ENCODE measurements at regions not wholly inside any gene's neighbourhood (a gene's known extent, or its start where the extent isn't known, plus 50 kb on each side); places are given as distances from the start of the nearest gene placed in this dataset.

DNA sequence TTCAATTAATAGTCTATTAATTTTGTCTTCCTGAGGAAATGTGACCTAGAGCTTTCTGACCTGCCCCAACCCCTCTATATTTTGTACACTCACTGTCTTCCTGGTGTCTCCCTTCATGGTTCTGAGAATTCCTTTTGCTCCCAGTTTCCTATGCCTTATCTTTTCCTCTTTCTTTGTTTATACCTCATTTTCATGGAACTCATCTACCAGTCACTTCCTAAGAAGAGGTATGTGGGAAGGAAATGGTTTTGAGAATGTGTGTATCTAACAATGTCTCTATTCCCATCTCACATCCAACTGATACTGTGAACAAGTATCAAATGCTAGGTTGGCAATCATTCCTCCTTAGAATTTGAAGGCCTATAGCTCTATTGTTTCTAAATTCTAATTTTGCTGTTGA, 245.1 kb upstream of the EGLN3 start:
- no peaks in the 10 kb centered on the region for H3K9me3 ChIP-seq
- intact Hi-C loops (cut with DNase I): no loop called here
- no peaks in the 10 kb centered on the region for H3K27me3 ChIP-seq
- no peak overlapping the region for H3K4me3 ChIP-seq
- no peaks in the 10 kb centered on the region for H3K36me3 ChIP-seq
- no peak for DNase-seq
- no peak overlapping the region for H3K27ac ChIP-seq
- H3K4me1 ChIP-seq: no peaks in the 10 kb centered on the region
- TF ChIP-seq POLR2A (IDR thresholded peaks at IDR 0.05): no peak
- TF ChIP-seq POLR2AphosphoS5 (IDR thresholded peaks at IDR 0.05): no peak
- no peak for TF ChIP-seq EP300 (IDR thresholded peaks at IDR 0.05)

- no peaks in the 10 kb centered on the region for H3K36me3 ChIP-seq
- no peaks in the 10 kb centered on the region for H3K4me1 ChIP-seq
- no peak overlapping the region for H3K4me3 ChIP-seq
These were observed 239.8 kb upstream of the EGLN3 start for GRCh38 chr14:34190717-34191116.

DNA sequence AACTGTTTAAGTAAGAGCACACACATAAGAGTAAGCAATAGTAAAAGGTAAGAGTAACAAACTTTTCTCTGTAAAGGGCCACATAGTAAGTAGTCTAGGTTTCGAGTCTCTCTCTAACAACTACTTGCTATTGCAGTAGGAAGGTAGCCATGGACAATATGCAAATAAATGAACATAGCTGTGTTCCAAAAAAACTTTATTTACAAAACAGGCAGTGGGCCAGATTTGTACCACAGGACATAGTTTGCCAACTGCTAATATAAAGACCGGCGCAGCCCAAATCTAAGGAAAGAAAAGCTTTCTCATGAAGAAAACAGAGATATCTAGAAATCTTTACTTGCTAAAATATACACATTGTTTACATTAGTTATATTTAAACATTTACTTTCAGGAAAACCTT, 239.0 kb upstream of the EGLN3 start:
- Histone ChIP-seq H3K27ac (no peak overlapping the region), H3K36me3 (no peaks in the 10 kb centered on the region), H3K4me1 (no peaks in the 10 kb centered on the region), H3K27me3 (no peaks in the 10 kb centered on the region), H3K4me3 (no peak overlapping the region), H3K9me3 (no peaks in the 10 kb centered on the region)
- intact Hi-C loops (cut with DNase I): no loop called here
- 95 to 96% methylated on average over 3 of the region's 3 CpGs for WGBS, 2 donors
- DNase-seq: no peak
- TF ChIP-seq, protein P1, sequence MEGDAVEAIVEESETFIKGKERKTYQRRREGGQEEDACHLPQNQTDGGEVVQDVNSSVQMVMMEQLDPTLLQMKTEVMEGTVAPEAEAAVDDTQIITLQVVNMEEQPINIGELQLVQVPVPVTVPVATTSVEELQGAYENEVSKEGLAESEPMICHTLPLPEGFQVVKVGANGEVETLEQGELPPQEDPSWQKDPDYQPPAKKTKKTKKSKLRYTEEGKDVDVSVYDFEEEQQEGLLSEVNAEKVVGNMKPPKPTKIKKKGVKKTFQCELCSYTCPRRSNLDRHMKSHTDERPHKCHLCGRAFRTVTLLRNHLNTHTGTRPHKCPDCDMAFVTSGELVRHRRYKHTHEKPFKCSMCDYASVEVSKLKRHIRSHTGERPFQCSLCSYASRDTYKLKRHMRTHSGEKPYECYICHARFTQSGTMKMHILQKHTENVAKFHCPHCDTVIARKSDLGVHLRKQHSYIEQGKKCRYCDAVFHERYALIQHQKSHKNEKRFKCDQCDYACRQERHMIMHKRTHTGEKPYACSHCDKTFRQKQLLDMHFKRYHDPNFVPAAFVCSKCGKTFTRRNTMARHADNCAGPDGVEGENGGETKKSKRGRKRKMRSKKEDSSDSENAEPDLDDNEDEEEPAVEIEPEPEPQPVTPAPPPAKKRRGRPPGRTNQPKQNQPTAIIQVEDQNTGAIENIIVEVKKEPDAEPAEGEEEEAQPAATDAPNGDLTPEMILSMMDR (IDR thresholded peaks at IDR 0.05): no peak
- TF ChIP-seq EP300 (IDR thresholded peaks at IDR 0.05) (no peak), POLR2A (IDR thresholded peaks at IDR 0.05) (no peak), POLR2AphosphoS5 (IDR thresholded peaks at IDR 0.05) (no peak)

More at GRCh38 chr14:34190717-34191116, 239.8 kb upstream of the EGLN3 start:
- Histone ChIP-seq H3K9me3 (no peaks in the 10 kb centered on the region), H3K27ac (no peak overlapping the region), H3K27me3 (no peaks in the 10 kb centered on the region)
- WGBS, 2 donors: 61 to 77% methylated on average over 4 of the region's 4 CpGs
- TF ChIP-seq POLR2AphosphoS5 (IDR thresholded peaks at IDR 0.05) (no peak), EP300 (IDR thresholded peaks at IDR 0.05) (no peak), POLR2A (IDR thresholded peaks at IDR 0.05) (no peak)
- TF ChIP-seq, protein P1 (IDR thresholded peaks at IDR 0.05): no peak
- no peak for DNase-seq
- intact Hi-C loops (cut with DNase I): no loop called here

- H3K4me3 ChIP-seq: no peak overlapping the region
- H3K27ac ChIP-seq: no peak overlapping the region
- H3K36me3 ChIP-seq: no peaks in the 10 kb centered on the region
- intact Hi-C loops (cut with DNase I): no loop called here
- H3K27me3 ChIP-seq: no peaks in the 10 kb centered on the region
- WGBS, 2 donors: 92% methylated on average over 3 of the region's 3 CpGs
- TF ChIP-seq POLR2AphosphoS5 (IDR thresholded peaks at IDR 0.05) (no peak), EP300 (IDR thresholded peaks at IDR 0.05) (no peak), POLR2A (IDR thresholded peaks at IDR 0.05) (no peak)
- TF ChIP-seq, protein P1 (IDR thresholded peaks at IDR 0.05): no peak
- no peak for DNase-seq
- H3K4me1 ChIP-seq: no peaks in the 10 kb centered on the region
- H3K9me3 ChIP-seq: no peaks in the 10 kb centered on the region
These were observed 236.7 kb upstream of the EGLN3 start for GRCh38 chr14:34187519-34188044.

GRCh38 chr14:34187061-34187460, 236.2 kb upstream of the EGLN3 start:
- no peaks in the 10 kb centered on the region for H3K27me3 ChIP-seq
- no peaks in the 10 kb centered on the region for H3K4me1 ChIP-seq
- H3K27ac ChIP-seq: no peak overlapping the region
- intact Hi-C loops (cut with DNase I): no loop called here
- H3K9me3 ChIP-seq: no peaks in the 10 kb centered on the region
- no peak for TF ChIP-seq POLR2AphosphoS5 (IDR thresholded peaks at IDR 0.05)
- TF ChIP-seq EP300 (IDR thresholded peaks at IDR 0.05): no peak
- TF ChIP-seq, protein P1 (IDR thresholded peaks at IDR 0.05): no peak
- no peak for TF ChIP-seq POLR2A (IDR thresholded peaks at IDR 0.05)
- no peak for DNase-seq
- H3K36me3 ChIP-seq: no peaks in the 10 kb centered on the region
- WGBS, 2 donors: 56 to 71% methylated on average over 3 of the region's 3 CpGs
- no peak overlapping the region for H3K4me3 ChIP-seq
